HepG2 (cell line): ENCODE measurements at regions not wholly inside any gene's neighbourhood (a gene's known extent, or its start where the extent isn't known, plus 50 kb on each side); places are given as distances from the start of the nearest gene placed in this dataset.

Source experiments
- ATAC-seq: fragments of 200-7000 bp; cut with Tn5 transposase; 3 replicates; pipeline ENCODE4 v1.9.1; 2020; ENCODE audit warnings: mild to moderate bottlenecking, moderate library complexity
- BruUV-seq: library from RNA; stranded (reverse); fragments of 400-500 nt; replicated peaks from 2 replicates; lab custom pipeline; 2021; lab: Mats Ljungman, UMichigan
- CTCF ChIA-PET: fragments of 300-600 bp; formaldehyde crosslinking; extraction: SDS; loops from one replicate; lab custom pipeline; 2021; ENCODE audit warnings: low total read pairs, inconsistent platforms, low intra/inter-chr PET ratio; lab: Yijun Ruan, JAX
- POLR2A ChIA-PET: fragments of 350-600 bp; sonication (Branson Sonifier 250); formaldehyde crosslinking; loops from one replicate; lab custom pipeline; 2020; ENCODE audit warnings: antibody characterized with exemption, inconsistent platforms; lab: Yijun Ruan, JAX
- DNase-seq: peaks from one replicate; pipeline ENCODE4 v3.0.0-alpha.2; 2015; ENCODE audit warnings: low spot score
- FAIRE-seq: peaks from 3 replicates; lab custom pipeline; 2011; peaks lifted over from hg19 to GRCh38; lab: Jason Lieb, UNC
- H2AFZ ChIP-seq: one replicate; pipeline ENCODE4 v1.6.1; 2011; ENCODE audit warnings: low read length, inconsistent platforms
- H3K27ac ChIP-seq: fragments of 300-600 bp; 3 replicates; pipeline ENCODE4 v1.8.0; 2011; ENCODE audit warnings: mixed run types, mild to moderate bottlenecking, mixed read lengths, low read length, inconsistent platforms; ENCODE audit not compliant: insufficient read depth; ENCODE audit errors: extremely low read length
- H3K27me3 ChIP-seq, 2 experiments: fragments of 200-600 bp in 1 of 2; 2 replicates in 1 of 2; 3 replicates in 1 of 2; pipeline versions ENCODE4 v1.6.0 to v1.8.0; 2011; ENCODE audit warnings: low read length in 2 of 2, mild to moderate bottlenecking in 2 of 2, moderate library complexity in 2 of 2, inconsistent platforms in 1 of 2; ENCODE audit not compliant: insufficient read depth in 2 of 2, control insufficient read depth in 1 of 2
- H3K36me3 ChIP-seq, 2 experiments: fragments of 200-600 bp in 1 of 2; replicated peaks in 1 of 2; 2 replicates in 1 of 2; 3 replicates in 1 of 2; pipeline versions ENCODE4 v1.5.1 to v1.8.0; 2011; ENCODE audit warnings: low read length in 2 of 2, inconsistent platforms in 1 of 2; ENCODE audit not compliant: insufficient read depth in 2 of 2, control insufficient read depth in 1 of 2
- H3K4me1 ChIP-seq: 2 replicates; pipeline ENCODE4 v1.5.1; 2012; ENCODE audit warnings: low read length, inconsistent platforms; ENCODE audit not compliant: insufficient read depth
- H3K4me2 ChIP-seq: 2 replicates; pipeline ENCODE4 v1.6.0; 2011; ENCODE audit warnings: low read depth, low read length, inconsistent platforms
- H3K4me3 ChIP-seq, 3 experiments: fragments of 200-600 bp in 1 of 3; sonication (generic), shearing (Covaris generic) in 1 of 3; replicated peaks in 1 of 3; 2 replicates each; pipeline ENCODE4 v1.5.1; 2011 to 2016; ENCODE audit warnings: low read length in 3 of 3, inconsistent platforms in 2 of 3, low read depth in 2 of 3, mild to moderate bottlenecking in 2 of 3, control low read depth in 1 of 3, mixed read lengths in 1 of 3; ENCODE audit not compliant: insufficient read depth in 1 of 3
- H3K79me2 ChIP-seq: one replicate; pipeline ENCODE4 v1.6.1; 2011; ENCODE audit warnings: low read length, inconsistent platforms; ENCODE audit not compliant: insufficient read depth
- H3K9ac ChIP-seq: 2 replicates; pipeline ENCODE4 v1.6.0; 2011; ENCODE audit warnings: mild to moderate bottlenecking, low read depth, low read length, inconsistent platforms; ENCODE audit not compliant: insufficient read depth
- H3K9me3 ChIP-seq: 2 replicates; pipeline ENCODE4 v1.5.1; 2012; ENCODE audit warnings: mild to moderate bottlenecking, low read length
- H4K20me1 ChIP-seq: 2 replicates; pipeline ENCODE4 v1.6.0; 2011; ENCODE audit warnings: inconsistent platforms, mild to moderate bottlenecking, low read length, moderate library complexity; ENCODE audit not compliant: insufficient read depth
- NFYB ChIP-seq: sonication (generic); formaldehyde crosslinking; IDR thresholded peaks from 2 replicates; pipeline ENCODE4 v1.4.0; 2020; ENCODE audit warnings: missing genetic modification reagents
- WIZ ChIP-seq: sonication (generic); formaldehyde crosslinking; IDR thresholded peaks from 2 replicates; pipeline ENCODE4 v1.5.1; 2020; ENCODE audit warnings: mild to moderate bottlenecking, missing genetic modification reagents
- ZNF431 ChIP-seq: sonication (generic); formaldehyde crosslinking; IDR thresholded peaks from 2 replicates; pipeline ENCODE4 v1.9.0; 2022; ENCODE audit warnings: missing genetic modification reagents, low read depth, mild to moderate bottlenecking, borderline replicate concordance
- ZNF878 ChIP-seq: sonication (generic); formaldehyde crosslinking; IDR thresholded peaks from 2 replicates; pipeline ENCODE4 v1.8.1; 2023; ENCODE audit warnings: mild to moderate bottlenecking, missing genetic modification reagents, moderate library complexity
- WGBS: methylation state at CpG from one replicate; pipeline ENCODE4 v1.1.6; 2017; ENCODE audit warnings: low lambda C conversion rate; 5-methylcytosine and 5-hydroxymethylcytosine counted together
- in situ Hi-C: cut with HindIII; loops from 2 replicates; pipeline ENCODE4 v1.10.0; 2017; ENCODE audit warnings: low pct_unique_long_range_greater_than_20kb; ENCODE audit not compliant: extremely low pct_ligation_motif_present
- intact Hi-C: fragments of 100-400 bp; cut with micrococcal nuclease; formaldehyde crosslinking; loops from one replicate; pipeline ENCODE4 v1.10.0; 2022; ENCODE audit not compliant: unreplicated experiment
- TF ChIP-seq, protein P1 (sequence below): IDR thresholded peaks from 2 replicates; pipeline ENCODE4 v1.6.1; 2016; ENCODE audit warnings: low read depth
- TF ChIP-seq, protein P2 (sequence below): sonication (generic); formaldehyde crosslinking; IDR thresholded peaks from 2 replicates; pipeline ENCODE4 v1.9.0; 2021; ENCODE audit warnings: missing genetic modification reagents, mild to moderate bottlenecking, borderline replicate concordance

DNA sequence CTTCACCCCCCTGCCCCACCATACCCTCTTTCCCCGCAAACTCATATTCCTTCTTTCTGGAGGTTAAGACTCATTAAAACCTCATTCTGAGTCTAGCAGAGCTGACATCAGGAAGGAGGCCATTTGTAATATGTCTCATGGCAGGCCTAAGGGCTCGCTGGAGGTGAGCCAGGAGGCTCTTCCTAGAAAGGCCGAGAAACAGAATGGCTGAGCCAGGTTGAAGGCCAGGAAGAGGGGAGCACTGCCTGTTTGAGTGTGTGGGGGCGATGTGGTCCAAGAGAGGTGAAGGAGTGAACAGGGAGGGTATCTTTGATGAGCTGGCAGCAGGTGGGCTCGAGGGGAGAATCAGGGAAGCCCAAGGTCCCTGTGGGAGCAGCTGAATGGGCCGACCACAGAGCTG, 317.3 kb downstream of the TLE3 start (continued):
- TF ChIP-seq, protein P1, sequence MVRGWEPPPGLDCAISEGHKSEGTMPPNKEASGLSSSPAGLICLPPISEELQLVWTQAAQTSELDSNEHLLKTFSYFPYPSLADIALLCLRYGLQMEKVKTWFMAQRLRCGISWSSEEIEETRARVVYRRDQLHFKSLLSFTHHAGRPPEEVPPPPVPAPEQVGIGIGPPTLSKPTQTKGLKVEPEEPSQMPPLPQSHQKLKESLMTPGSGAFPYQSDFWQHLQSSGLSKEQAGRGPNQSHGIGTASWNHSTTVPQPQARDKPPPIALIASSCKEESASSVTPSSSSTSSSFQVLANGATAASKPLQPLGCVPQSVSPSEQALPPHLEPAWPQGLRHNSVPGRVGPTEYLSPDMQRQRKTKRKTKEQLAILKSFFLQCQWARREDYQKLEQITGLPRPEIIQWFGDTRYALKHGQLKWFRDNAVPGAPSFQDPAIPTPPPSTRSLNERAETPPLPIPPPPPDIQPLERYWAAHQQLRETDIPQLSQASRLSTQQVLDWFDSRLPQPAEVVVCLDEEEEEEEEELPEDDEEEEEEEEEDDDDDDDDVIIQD (CRISPR knock-in tag), result no peak
- TF ChIP-seq ZNF878 (CRISPR knock-in tag) (no peak), NFYB (CRISPR knock-in tag) (no peak), ZNF431 (CRISPR knock-in tag) (no peak)
- TF ChIP-seq, protein P2, sequence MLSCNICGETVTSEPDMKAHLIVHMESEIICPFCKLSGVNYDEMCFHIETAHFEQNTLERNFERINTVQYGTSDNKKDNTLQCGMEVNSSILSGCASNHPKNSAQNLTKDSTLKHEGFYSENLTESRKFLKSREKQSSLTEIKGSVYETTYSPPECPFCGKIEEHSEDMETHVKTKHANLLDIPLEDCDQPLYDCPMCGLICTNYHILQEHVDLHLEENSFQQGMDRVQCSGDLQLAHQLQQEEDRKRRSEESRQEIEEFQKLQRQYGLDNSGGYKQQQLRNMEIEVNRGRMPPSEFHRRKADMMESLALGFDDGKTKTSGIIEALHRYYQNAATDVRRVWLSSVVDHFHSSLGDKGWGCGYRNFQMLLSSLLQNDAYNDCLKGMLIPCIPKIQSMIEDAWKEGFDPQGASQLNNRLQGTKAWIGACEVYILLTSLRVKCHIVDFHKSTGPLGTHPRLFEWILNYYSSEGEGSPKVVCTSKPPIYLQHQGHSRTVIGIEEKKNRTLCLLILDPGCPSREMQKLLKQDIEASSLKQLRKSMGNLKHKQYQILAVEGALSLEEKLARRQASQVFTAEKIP, result no peak

DNA sequence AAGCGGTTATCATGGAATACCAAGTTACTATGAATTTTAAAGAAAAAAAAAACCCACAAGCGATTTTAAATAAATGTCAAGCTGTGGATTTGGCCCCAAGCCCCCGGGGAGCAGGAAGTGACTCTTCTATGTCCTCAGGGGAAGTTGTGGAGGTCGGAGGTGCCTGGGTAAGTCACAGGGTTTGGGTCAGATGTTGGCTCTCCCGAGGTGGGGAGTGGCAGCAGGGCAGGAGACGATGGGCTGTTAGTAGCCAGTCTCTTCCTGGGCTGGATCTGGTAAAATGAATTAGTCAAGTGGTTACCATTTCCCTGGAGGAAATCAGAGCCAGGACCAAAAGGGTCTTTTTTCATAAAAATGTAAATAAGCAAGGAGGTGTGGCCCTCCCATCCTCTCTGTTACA, 316.7 kb downstream of the TLE3 start:
- no peaks in the 10 kb centered on the region for H3K9me3 ChIP-seq
- peaks cover 6% of the 10 kb centered on the region; the same call in 1 of the 2 replicates for H3K4me1 ChIP-seq
- in situ Hi-C loops (no loop called here), intact Hi-C loops (no loop called here)
- no peaks in the 10 kb centered on the region for H3K36me3 ChIP-seq
- no peak for TF ChIP-seq WIZ (CRISPR knock-in tag)
- no peaks in the 10 kb centered on the region for H4K20me1 ChIP-seq
- CTCF ChIA-PET, result no interaction called here
- POLR2A ChIA-PET, result no interaction called here
- no peak overlapping the region for H3K27ac ChIP-seq
- DNase-seq (no peak), FAIRE-seq (no peak), ATAC-seq (no peak)
- peaks cover 0 to 10% of the 10 kb centered on the region in 2 experiments; a peak in 2 of 5 replicates for H3K27me3 ChIP-seq
- H3K4me3 ChIP-seq, result no peak overlapping the region
- no peak overlapping the region for H3K4me2 ChIP-seq
- no peaks in the 10 kb centered on the region for H3K79me2 ChIP-seq
- BruUV-seq, result no TSS peak
- H2AFZ ChIP-seq, result no peak overlapping the region
- no peak overlapping the region for H3K9ac ChIP-seq
- WGBS, result 26% methylated on average over 6 of the region's 6 CpGs
